Epithelial cell of proximal tubule (primary cell): ENCODE measurements at regions not wholly inside any gene's neighbourhood (a gene's known extent, or its start where the extent isn't known, plus 50 kb on each side); places are given as distances from the start of the nearest gene placed in this dataset.
"Not testable (repeated sequence)": the region's sequence is repeated elsewhere in the genome, so short reads cannot be mapped to it uniquely, and the experiment has no call there.

Experiments used
- DNase-seq: peaks from one replicate; pipeline ENCODE4 v3.0.0-alpha.2; 2011; ENCODE audit warnings: low read depth
- H3K4me3 ChIP-seq: 2 replicates; pipeline ENCODE4 v1.5.1; 2011; ENCODE audit warnings: low read depth, mild to moderate bottlenecking, low read length
- CTCF ChIP-seq: conservative IDR thresholded peaks from 2 replicates; pipeline ENCODE4 v1.5.1; 2012; ENCODE audit warnings: low read depth, mild to moderate bottlenecking, low read length

- no peak for DNase-seq
- H3K4me3 ChIP-seq, result no peak overlapping the region
- no peak for TF ChIP-seq CTCF
Measured at GRCh38 chr6:84866715-84867114, 102.3 kb upstream of the TBX18 start.

- DNase-seq, H3K4me3 ChIP-seq: not testable (repeated sequence)
Measured at GRCh38 chr6:84865372-84865771, 101.0 kb upstream of the TBX18 start.

GRCh38 chr6:84862843-84863242, 98.4 kb upstream of the TBX18 start:
- no peak for TF ChIP-seq CTCF
- no peak overlapping the region for H3K4me3 ChIP-seq
- no peak for DNase-seq

GRCh38 chr6:84860920-84861319, 96.5 kb upstream of the TBX18 start:
- no peak overlapping the region for H3K4me3 ChIP-seq
- no peak for TF ChIP-seq CTCF
- no peak for DNase-seq

- no peak for DNase-seq
- no peak overlapping the region for H3K4me3 ChIP-seq
Measured at GRCh38 chr6:84860509-84860908, 96.1 kb upstream of the TBX18 start.

GRCh38 chr6:84854811-84855400, 90.5 kb upstream of the TBX18 start:
- no peak for DNase-seq
- H3K4me3 ChIP-seq, result no peak overlapping the region
- no peak for TF ChIP-seq CTCF

More at GRCh38 chr6:84860509-84860908, 96.1 kb upstream of the TBX18 start:
- TF ChIP-seq CTCF, result no peak

- TF ChIP-seq CTCF, result no peak
- no peak for DNase-seq
- H3K4me3 ChIP-seq, result no peak overlapping the region
Measured at GRCh38 chr6:84853901-84854300, 89.5 kb upstream of the TBX18 start.
